Endodermal cell (in vitro differentiated cells): ENCODE measurements at regions not wholly inside any gene's neighbourhood (a gene's known extent, or its start where the extent isn't known, plus 50 kb on each side); places are given as distances from the start of the nearest gene placed in this dataset.

Source experiments
- DNase-seq: peaks from one replicate; pipeline ENCODE4 v3.0.0-alpha.2; 2017
- H3K27ac ChIP-seq: 2 replicates; pipeline ENCODE4 v1.5.1; 2013; ENCODE audit warnings: mild to moderate bottlenecking, low read depth, low read length, moderate library complexity
- H3K27me3 ChIP-seq: 2 replicates; pipeline ENCODE4 v1.6.1; 2013; ENCODE audit warnings: mild to moderate bottlenecking, low read length, moderate library complexity; ENCODE audit not compliant: insufficient read depth, control insufficient read depth, poor library complexity, severe bottlenecking
- H3K36me3 ChIP-seq: 2 replicates; pipeline ENCODE4 v1.7.0; 2013; ENCODE audit warnings: mild to moderate bottlenecking, low read length, moderate library complexity; ENCODE audit not compliant: control insufficient read depth, insufficient read depth
- H3K4me1 ChIP-seq: one replicate; pipeline ENCODE4 v1.7.0; 2013; ENCODE audit warnings: low read length; ENCODE audit not compliant: control insufficient read depth, insufficient read depth
- H3K4me3 ChIP-seq: 2 replicates; pipeline ENCODE4 v1.5.1; 2013; ENCODE audit warnings: mild to moderate bottlenecking, low read length, moderate library complexity
- H3K9ac ChIP-seq: 2 replicates; pipeline ENCODE4 v1.6.1; 2013; ENCODE audit warnings: mild to moderate bottlenecking, low read length, moderate library complexity; ENCODE audit not compliant: poor library complexity, severe bottlenecking; ENCODE audit errors: extremely low read depth
- H3K9me3 ChIP-seq: 2 replicates; pipeline ENCODE4 v1.6.1; 2013; ENCODE audit warnings: mild to moderate bottlenecking, low read length, moderate library complexity; ENCODE audit not compliant: control insufficient read depth
- H3K27ac Mint-ChIP-seq: 2 replicates; pipeline ENCODE4 v1.8.0; 2020; ENCODE audit warnings: mixed read lengths
- H3K27me3 Mint-ChIP-seq: 2 replicates; pipeline ENCODE4 v1.8.0; 2021; ENCODE audit warnings: mild to moderate bottlenecking, mixed read lengths; ENCODE audit not compliant: insufficient read depth
- H3K36me3 Mint-ChIP-seq: 2 replicates; pipeline ENCODE4 v1.8.0; 2020; ENCODE audit warnings: low read depth, mixed read lengths
- H3K4me1 Mint-ChIP-seq: 2 replicates; pipeline ENCODE4 v1.8.0; 2020; ENCODE audit warnings: mixed read lengths
- H3K4me3 Mint-ChIP-seq: 2 replicates; pipeline ENCODE4 v1.8.0; 2020; ENCODE audit warnings: mild to moderate bottlenecking, moderate library complexity, mixed read lengths
- H3K9me3 Mint-ChIP-seq: 2 replicates; pipeline ENCODE4 v1.8.0; 2020; ENCODE audit warnings: mild to moderate bottlenecking, mixed read lengths
- CTCF ChIP-seq: fragments of 200-600 bp; sonication (generic); conservative IDR thresholded peaks from 2 replicates; pipeline ENCODE4 v1.5.0; 2021; ENCODE audit warnings: antibody characterized with exemption, mild to moderate bottlenecking
- WGBS, 2 experiments: methylation state at CpG; one replicate each; pipeline versions ENCODE4 v1.1.5 to v1.1.7; 2013; ENCODE audit warnings: missing lambda C conversion rate in 2 of 2, mixed read lengths in 1 of 2; ENCODE audit not compliant: insufficient coverage in 1 of 2, insufficient read length in 1 of 2; 5-methylcytosine and 5-hydroxymethylcytosine counted together

DNA sequence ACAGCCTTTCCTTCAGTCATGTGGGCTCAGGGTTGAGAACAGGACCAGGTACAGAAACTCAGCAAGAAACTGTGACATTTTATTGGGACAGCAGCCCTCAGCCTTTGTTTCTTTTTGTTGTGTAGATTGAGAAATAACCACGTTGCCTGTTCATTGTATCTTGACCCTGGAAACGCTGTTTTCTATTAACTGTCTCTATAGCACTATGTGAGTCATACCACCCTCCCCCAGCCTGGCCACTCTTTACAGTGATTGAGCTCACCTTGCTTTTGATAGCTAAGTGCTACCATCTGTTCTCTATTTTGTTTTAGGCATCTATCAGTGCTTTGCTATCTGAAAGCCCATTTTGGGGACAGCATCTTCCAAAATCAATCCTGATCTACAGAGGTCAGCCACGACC is 127.9 kb downstream of the CD47 start:
- no peaks in the 10 kb centered on the region for H3K9me3 Mint-ChIP-seq
- no peak for TF ChIP-seq CTCF

GRCh38 chr3:107962037-107962436 is 128.8 kb downstream of the CD47 start:
- Histone ChIP-seq H3K9ac (no peak overlapping the region), H3K27me3 (peaks cover 15% of the 10 kb centered on the region), H3K4me1 (peaks cover 6% of the 10 kb centered on the region), H3K4me3 (no peak overlapping the region), H3K27ac (no peak overlapping the region), H3K9me3 (no peaks in the 10 kb centered on the region), H3K36me3 (no peaks in the 10 kb centered on the region)
- no peak overlapping the region for H3K4me3 Mint-ChIP-seq
- peaks cover 30% of the 10 kb centered on the region for H3K4me1 Mint-ChIP-seq
- TF ChIP-seq CTCF, result no peak
- no peaks in the 10 kb centered on the region for H3K9me3 Mint-ChIP-seq
- H3K27ac Mint-ChIP-seq, result no peak overlapping the region
- DNase-seq, result no peak
- WGBS, 2 experiments, result 92 to 100% methylated on average over 2 to 4 of the region's 4 CpGs
- H3K36me3 Mint-ChIP-seq, result no peaks in the 10 kb centered on the region
- peaks cover 36% of the 10 kb centered on the region for H3K27me3 Mint-ChIP-seq

More for the DNA sequence above, 127.9 kb downstream of the CD47 start:
- no peak for DNase-seq
- H3K36me3 Mint-ChIP-seq, result no peaks in the 10 kb centered on the region
- no peak overlapping the region for H3K9ac ChIP-seq
- peaks cover 42% of the 10 kb centered on the region for H3K27me3 Mint-ChIP-seq
- no peak overlapping the region for H3K27ac Mint-ChIP-seq
- no peak overlapping the region for H3K4me3 ChIP-seq
- H3K27me3 ChIP-seq, result peaks cover 19% of the 10 kb centered on the region
- peaks cover 3% of the 10 kb centered on the region for H3K4me1 ChIP-seq
- no peaks in the 10 kb centered on the region for H3K9me3 ChIP-seq
- no peaks in the 10 kb centered on the region for H3K36me3 ChIP-seq
- peaks cover 23% of the 10 kb centered on the region for H3K4me1 Mint-ChIP-seq
- 53 to 68% methylated on average over 3 of the region's 3 CpGs for WGBS, 2 experiments
- H3K27ac ChIP-seq, result no peak overlapping the region
- H3K4me3 Mint-ChIP-seq, result no peak overlapping the region

DNA sequence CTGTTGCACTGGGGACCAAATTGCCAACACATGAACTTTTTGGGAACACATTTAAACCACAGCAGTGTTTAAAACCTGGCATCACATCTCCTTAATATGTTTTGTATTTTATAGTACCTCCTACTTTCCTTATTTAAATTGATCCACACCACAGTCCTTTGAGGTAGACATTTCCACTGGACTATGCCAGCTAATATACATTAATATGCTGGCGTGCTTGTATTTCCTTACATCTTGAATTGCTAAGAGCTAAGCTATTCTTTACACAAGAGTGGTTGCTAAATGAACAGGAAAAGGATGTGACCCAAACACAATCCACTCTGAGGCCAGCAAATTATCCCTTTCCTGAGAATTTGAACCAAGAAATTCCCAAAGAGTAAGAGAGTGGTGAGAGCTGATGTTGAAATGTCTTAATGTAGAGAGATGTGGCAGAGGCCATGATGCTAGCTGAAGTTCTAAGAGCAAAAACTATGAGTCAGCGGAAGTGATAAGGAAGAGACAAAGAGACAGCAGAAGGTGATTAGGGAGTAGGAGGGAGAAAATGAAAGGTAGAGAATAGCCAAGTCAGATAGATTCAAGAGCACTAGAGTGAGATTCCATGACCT is 131.2 kb downstream of the CD47 start:
- Mint-ChIP-seq H3K27me3 (peaks cover 21% of the 10 kb centered on the region), H3K4me3 (no peak overlapping the region), H3K27ac (no peak overlapping the region), H3K36me3 (no peaks in the 10 kb centered on the region), H3K4me1 (peaks cover 31% of the 10 kb centered on the region), H3K9me3 (no peaks in the 10 kb centered on the region)
- Histone ChIP-seq H3K4me1 (peaks cover 13% of the 10 kb centered on the region), H3K9ac (no peak overlapping the region), H3K9me3 (no peaks in the 10 kb centered on the region), H3K27ac (no peak overlapping the region), H3K27me3 (peaks cover 12% of the 10 kb centered on the region), H3K4me3 (no peak overlapping the region), H3K36me3 (no peaks in the 10 kb centered on the region)
- DNase-seq, result no peak
- 88 to 94% methylated on average over 2 of the region's 2 CpGs for WGBS, 2 experiments
- TF ChIP-seq CTCF, result no peak
